GM19395 (cell line): ENCODE measurements at regions not wholly inside any gene's neighbourhood (a gene's known extent, or its start where the extent isn't known, plus 50 kb on each side); places are given as distances from the start of the nearest gene placed in this dataset.
"Not testable (repeated sequence)": the region's sequence is repeated elsewhere in the genome, so short reads cannot be mapped to it uniquely, and the experiment has no call there.

ENCODE experiments used
- ATAC-seq: cut with Tn5 transposase; IDR thresholded peaks from one replicate; pipeline ENCODE4 v1.9.1; 2021; ENCODE audit warnings: mild to moderate bottlenecking, moderate library complexity; ENCODE audit not compliant: unreplicated experiment

GRCh38 chrX:10469-11458 is 270.4 kb upstream of the PLCXD1 start:
- ATAC-seq = not testable (repeated sequence)

DNA sequence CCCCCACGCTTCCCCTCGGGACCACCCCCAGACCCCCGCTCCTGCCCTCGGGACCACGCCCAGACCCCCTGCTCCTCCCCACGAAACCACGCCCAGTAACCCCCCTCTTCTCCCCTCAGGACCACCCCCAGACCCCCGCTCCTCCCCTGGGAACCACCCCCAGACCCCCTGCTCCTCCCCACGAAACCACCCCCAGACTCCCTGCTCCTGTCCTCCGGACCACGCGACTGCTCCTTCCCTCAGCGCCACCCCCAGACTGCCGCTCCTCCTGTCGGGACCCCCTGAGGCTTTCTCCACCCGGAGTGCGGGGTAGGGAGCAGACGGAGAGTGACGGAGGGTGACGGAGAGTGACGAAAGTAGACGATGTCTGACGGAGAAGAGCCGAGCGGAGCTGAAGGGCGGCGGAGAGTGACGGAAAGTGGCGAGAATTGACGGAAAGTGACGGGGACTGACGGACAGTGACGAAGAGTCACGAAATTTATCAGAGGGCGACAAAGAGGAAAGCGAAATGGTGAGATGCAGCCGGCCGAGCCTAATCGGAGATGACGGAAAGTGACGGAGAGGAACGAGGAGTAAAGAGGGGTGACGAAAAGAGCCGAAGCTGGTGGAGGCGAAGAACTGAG is 267.2 kb upstream of the PLCXD1 start:
- not testable (repeated sequence) for ATAC-seq

- ATAC-seq = not testable (repeated sequence)
Measured at GRCh38 chrX:14452-14851, 266.7 kb upstream of the PLCXD1 start.

- peak; percentile 95 for ATAC-seq
Measured at GRCh38 chrX:18768-19454, 262.3 kb upstream of the PLCXD1 start.

- ATAC-seq = peak; percentile 36
Measured at GRCh38 chrX:19455-19827, 261.7 kb upstream of the PLCXD1 start.

GRCh38 chrX:19912-20571 is 261.1 kb upstream of the PLCXD1 start:
- no peak for ATAC-seq

DNA sequence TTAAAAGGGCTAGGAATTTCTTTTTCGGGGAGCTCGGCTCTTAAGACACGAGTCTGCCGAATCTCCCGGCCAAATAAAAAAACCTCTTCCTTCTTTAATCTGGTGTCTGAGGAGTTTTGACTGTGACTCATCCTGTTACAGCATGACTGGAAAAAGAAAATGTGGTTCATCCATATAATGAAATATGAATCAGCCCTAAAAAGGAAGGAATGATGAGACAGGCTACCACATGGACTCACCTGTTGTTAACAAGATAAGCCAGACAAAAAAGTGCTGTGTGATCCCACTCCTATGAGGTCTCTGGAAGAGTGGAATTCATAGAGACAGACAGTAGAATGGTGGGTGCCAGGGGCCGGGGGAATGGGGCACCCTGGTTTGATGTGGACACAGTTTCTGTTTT is 257.0 kb upstream of the PLCXD1 start:
- not testable (repeated sequence) for ATAC-seq
